HG03575 (cell line): ENCODE measurements at regions not wholly inside any gene's neighbourhood (a gene's known extent, or its start where the extent isn't known, plus 50 kb on each side); places are given as distances from the start of the nearest gene placed in this dataset.

Source experiments
- ATAC-seq: cut with Tn5 transposase; IDR thresholded peaks from one replicate; pipeline ENCODE4 v1.9.1; 2021; ENCODE audit not compliant: unreplicated experiment, insufficient number of reproducible peaks, low FRiP score; ENCODE audit errors: extremely low read depth

DNA sequence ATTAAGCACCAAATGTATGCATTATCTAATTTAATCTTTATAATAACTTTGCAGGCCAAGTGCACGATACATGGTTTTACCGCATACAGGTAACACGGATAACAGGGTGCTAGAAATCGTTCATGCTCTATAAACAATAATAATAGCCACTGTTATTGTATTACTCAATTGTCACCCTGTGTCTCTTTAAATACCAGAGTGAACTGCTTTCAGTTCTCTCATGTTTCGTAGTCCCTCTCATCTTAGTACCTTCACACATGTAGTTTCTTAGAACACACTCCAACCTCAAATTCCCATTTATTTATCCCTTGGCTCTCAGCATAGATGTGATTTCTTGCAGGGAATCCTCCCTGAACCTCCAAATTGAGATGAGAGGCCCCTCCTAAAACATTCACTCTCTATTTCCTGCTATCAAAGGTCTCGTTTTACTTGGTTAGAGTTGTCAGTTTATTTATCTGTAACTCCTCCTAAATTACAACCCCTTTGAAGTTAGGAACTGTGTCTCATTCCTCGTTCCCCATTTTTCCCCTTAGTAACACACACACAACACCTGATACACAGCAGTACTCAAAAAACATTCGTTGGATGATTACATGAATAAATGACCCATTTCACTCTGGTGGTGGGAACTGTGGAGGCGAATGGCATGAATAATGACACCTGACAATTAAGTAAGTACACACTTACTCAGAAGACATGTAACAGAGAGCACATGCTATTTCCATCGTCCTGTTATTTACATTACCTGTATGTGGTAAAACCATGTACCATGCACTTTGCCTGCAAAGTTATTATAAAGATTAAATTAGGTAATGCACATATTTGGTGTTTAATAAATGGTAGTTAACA, 134.6 kb downstream of the BTG1 start:
- no peak for ATAC-seq

DNA sequence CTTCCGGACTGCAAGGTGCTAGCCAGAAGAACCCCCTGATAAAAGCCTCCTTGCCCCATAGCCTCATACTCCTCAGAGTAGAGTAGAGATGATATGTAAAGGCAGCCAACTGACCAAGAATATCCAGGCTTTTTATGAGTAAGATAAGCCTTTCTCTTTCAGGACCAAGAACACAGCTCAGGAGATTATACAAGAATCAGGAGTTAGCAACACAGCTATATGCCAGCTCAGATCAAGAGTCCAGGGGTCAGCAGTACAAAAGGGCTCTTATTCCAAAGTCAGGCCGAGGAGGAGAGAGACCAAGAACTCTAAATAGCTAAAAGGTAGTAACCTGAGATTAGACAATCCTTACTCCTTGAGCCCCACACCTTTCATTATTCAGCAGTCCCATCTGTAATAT, 135.3 kb downstream of the BTG1 start:
- ATAC-seq, result no peak

- ATAC-seq, result no peak
These were observed 137.3 kb downstream of the BTG1 start for GRCh38 chr12:92008345-92008744.

DNA sequence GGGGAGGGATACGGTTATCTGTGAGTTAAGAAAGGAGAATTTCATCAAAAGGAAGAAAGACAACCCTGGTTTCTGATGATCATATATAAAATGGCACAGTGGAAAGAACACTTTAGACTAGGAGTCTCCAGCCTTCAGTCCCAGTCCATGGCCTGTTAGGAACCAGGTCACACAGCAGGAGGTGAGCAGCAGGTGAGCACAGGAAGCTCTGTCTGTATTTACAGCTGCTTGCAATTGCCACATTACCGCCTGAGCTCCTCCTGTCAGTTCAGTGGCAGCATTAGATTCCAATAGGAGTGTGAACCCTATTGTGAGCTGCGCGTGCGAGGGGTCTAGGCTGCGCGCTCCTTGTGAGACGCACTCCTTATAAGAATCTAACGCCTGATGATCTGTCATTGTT, 137.9 kb downstream of the BTG1 start:
- no peak for ATAC-seq

DNA sequence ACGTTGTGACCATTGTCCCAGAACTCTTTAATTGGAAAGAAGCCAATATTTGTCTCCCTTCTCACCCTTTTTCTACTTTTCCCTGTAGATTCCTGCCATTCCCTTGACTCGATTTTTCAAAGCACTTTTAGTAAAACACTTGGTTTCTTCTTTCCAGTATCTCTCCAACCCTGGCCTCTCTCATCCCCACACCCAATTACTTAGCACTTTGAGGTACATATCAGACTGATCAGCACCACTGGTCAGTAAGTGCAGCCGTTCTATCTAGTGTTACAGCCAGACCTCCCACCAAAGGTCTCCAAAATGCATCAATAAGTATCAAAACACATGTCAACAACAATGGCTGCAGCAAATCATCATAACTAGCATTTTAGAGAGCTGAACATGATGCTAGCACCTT, 141.9 kb downstream of the BTG1 start:
- no peak for ATAC-seq

- no peak for ATAC-seq
These were observed 142.8 kb downstream of the BTG1 start for GRCh38 chr12:92002673-92003382.

- no peak for ATAC-seq
These were observed 143.4 kb downstream of the BTG1 start for GRCh38 chr12:92002195-92002649.

- no peak for ATAC-seq
These were observed 145.0 kb downstream of the BTG1 start for GRCh38 chr12:92000597-92000996.

GRCh38 chr12:91999823-92000222, 145.8 kb downstream of the BTG1 start:
- ATAC-seq, result no peak

- no peak for ATAC-seq
These were observed 147.3 kb downstream of the BTG1 start for GRCh38 chr12:91998316-91998715.

GRCh38 chr12:91994208-91994797, 151.3 kb downstream of the BTG1 start:
- ATAC-seq, result no peak

DNA sequence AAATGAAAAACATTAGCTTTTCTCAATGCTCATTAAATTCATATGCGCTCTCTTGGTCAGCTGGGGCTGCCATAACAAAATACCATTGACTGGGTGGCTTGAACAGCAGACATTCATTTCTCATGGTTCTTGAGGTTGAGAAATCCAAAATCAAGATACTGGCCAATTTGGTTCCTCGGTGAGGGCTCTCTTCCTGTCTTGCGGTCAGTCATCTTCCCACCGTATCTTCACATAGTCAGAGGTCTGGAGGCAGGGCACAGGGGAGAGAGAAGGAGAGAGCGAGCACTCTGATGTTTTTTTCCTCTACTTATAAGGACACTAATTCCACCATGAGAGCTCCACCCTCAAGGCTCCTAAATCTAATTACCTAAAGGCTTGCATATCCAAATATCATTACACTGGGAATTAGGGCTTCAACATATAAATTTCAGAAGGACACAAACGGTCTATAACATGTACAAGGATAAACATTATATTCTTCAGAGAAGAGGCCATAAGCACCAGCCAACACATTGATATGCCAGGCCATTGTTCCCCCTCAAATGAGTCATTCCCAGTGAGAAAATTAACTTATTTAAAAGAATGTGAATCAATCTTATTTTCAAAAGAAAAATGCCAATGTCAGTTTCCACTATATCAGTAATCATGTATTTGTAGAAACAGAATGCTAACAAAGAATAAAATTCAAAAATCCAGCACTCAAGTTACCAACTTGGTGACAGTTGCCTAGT, 152.2 kb downstream of the BTG1 start:
- no peak for ATAC-seq

- no peak for ATAC-seq
These were observed 154.1 kb downstream of the BTG1 start for GRCh38 chr12:91991399-91992187.

GRCh38 chr12:91990525-91990924, 155.1 kb downstream of the BTG1 start:
- no peak for ATAC-seq

DNA sequence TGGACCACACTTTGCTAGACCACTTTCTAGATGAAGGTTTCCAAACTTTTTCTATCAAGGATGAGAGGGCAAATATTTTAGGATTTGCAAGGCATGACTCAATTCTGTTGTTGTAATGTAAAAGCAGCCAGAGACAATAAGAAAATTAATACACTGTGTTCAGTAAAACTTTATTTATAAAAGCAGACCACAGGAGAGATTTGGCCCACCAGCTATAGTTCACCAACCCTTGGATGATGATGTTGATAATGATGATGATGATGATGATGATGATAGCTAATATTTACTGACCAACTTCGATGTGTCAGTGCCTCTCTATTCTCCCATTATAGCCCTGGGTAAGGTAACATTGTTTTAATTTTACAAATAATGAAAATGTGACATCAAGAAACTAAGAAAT, 156.5 kb downstream of the BTG1 start:
- ATAC-seq, result no peak

DNA sequence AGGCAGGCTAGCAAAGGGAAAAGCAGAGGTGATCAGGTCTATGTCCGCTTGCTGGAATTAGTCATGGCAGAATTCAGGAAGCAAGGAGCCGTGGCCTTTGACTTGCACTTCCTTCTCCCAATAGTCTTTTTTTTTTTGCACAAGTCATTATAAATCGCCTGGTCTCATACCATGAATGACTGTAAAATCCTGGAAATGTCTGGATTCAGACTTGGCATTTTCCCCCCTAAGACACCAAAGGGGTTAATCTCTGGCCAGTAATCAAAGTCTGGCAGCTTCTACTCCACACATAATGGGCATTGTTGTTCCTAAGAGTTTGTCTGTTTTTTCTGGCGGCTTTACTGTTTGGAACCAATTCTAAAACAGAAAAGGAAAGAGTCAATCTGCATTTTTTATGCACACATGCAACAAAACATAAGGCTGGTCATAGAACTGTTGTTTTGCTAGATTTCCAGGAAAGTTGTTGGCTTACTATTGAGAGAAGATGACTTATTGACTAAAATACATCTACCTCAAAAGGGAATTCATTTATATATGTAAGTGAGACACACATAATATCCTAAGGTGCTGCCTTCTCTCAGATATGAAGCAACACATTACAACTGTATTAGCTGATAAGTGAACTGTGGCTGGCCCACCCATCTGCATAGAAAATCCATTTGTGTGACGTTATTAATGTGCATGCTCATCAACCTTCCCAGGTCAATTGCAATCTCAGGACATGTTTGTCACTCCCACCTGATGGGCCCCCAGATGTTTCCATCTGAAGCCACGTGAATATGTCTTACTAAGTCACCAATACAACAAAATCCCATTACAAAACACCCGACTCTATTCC, 157.3 kb downstream of the BTG1 start:
- no peak for ATAC-seq

DNA sequence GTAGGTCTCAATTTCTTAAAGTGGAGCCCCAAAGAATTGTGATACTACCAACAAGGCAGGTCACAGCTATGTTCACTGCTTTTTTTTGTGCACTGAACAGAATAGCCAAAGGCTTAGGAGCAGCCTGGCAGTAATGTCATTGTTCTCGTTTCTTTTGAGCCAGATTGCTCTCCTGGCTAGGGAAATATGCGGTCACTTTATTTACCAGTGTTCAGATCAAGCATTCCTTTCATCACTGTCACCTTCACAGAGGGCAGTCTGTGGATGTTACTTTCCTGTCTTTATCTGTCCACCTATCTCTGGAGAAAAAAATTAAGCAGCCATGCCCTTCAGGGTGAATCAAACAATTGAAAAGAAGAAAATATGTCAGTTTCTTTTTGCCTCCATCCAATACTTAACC, 159.6 kb downstream of the BTG1 start:
- no peak for ATAC-seq
